Right hindlimb (tissue), 1 donor: ENCODE measurements at regions not wholly inside any gene's neighbourhood (a gene's known extent, or its start where the extent isn't known, plus 50 kb on each side); places are given as distances from the start of the nearest gene placed in this dataset.
"Not testable (repeated sequence)": the region's sequence is repeated elsewhere in the genome, so short reads cannot be mapped to it uniquely, and the experiment has no call there.

Experiments
- DNase-seq: peaks from one replicate; pipeline ENCODE4 v3.0.0-alpha.2; 2018

GRCh38 chr10:53647221-53647620 lies 874.6 kb upstream of the MBL2 start:
- DNase-seq: not testable (repeated sequence)

- no peak for DNase-seq
These were observed 873.9 kb upstream of the MBL2 start for GRCh38 chr10:53646525-53646924.

- no peak for DNase-seq
These were observed 873.4 kb upstream of the MBL2 start for GRCh38 chr10:53645951-53646350.

GRCh38 chr10:53638006-53638405 lies 865.4 kb upstream of the MBL2 start:
- DNase-seq: no peak

DNA sequence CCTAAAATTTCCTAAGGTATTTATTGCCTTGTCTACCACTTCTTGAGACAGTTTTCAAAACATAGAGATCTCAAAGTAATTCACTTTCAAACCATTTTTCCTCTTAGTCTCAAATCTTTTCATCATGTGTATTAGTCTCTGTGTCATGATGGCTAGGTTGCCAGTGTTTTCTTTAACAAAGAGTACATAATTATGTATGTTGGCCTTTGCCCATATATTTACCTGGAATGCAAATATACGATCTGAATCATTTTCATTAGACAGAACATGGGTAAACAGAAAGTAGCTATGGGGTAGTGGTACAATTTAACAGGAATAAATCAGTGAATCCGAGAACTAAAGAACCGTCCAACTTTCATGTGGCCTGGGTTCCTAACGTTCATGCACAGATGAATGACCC lies 852.1 kb upstream of the MBL2 start:
- no peak for DNase-seq

DNA sequence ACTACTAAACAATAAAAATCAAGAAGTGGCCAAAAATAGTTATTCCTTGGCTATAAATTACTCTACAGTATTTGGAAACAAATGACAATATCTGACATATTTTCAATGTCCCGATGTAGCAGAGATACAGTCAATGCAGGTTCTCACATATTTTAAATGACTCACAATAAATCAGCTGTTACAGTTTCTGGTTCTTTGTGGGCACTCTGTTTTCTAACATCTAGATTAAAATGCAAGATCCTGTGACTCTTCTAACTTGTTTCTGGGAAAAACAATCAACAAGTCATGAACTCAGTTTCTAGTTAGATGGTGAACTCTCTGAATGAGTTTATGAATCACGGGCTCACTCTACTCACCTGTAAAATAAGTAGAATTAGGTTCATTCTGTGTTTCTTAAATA lies 849.6 kb upstream of the MBL2 start:
- no peak for DNase-seq

DNA sequence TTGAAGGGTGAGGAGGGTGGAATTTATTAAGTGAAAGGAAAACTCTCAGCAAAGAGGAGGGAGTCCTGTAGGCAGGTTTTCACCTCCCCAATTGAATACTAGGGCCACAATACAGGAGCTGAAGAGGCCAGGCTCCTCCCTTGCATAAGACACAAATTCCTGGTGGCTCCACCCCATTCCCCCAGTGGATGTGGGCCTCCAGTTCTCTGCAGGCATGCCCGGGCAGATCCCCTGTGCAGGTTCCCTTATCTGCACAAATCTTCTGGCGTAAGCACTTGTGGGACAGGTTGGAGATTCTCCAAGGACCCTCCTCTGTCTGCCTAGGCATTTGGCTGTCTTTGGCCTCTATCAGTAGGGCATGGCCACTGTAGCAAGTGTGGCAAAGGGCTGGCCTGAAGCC lies 847.1 kb upstream of the MBL2 start:
- no peak for DNase-seq

- DNase-seq: no peak
These were observed 835.1 kb upstream of the MBL2 start for GRCh38 chr10:53607691-53608090.

DNA sequence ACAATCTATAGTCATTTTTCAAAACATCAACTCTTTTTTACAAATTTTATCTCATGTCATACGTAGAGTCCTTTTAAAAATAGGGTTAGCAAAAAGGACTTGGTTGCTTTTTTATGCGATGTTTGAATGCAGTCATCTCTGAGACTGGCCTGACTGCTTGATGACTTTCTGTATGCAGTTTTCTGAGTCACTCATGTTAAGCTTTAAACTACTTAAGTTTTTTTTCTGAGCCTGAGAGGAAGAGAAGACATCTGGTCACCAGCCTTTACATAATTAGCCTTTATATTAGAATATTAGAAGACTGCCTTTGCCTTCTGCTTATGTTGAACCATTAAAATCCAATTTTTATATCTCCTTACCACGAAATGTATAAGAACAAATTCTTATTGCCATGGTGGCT lies 834.4 kb upstream of the MBL2 start:
- DNase-seq: no peak

DNA sequence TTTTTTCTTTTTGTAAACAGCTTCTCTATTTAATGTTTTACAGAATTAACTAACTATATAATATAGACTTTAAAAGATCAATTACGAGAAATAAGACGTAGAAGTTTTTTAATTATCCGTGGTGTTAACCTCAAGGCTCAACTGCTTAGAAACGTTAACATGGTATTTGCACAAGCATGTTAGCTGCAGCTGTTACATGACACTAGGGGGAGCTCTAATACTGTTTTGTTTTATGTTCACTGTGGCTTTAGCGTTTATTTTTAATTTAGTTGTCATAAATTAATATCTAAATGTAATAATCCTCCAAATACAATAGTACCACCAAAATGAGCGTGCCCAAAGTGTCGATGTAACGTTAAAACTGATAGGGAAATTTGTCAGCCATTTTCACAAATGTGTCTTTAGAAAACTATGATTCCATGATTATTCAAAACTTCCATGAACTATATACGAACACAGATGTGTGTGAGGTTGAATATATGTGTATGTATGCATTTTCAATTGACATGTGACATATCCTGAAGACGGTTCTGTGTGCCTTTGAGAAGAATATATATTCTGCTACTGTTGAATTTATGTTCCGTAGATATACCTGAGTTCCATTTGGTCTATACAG lies 828.8 kb upstream of the MBL2 start:
- no peak for DNase-seq

- no peak for DNase-seq
These were observed 826.3 kb upstream of the MBL2 start for GRCh38 chr10:53598914-53599313.

- DNase-seq: no peak
These were observed 825.3 kb upstream of the MBL2 start for GRCh38 chr10:53597835-53598251.

- no peak for DNase-seq
These were observed 807.9 kb upstream of the MBL2 start for GRCh38 chr10:53580465-53580864.

DNA sequence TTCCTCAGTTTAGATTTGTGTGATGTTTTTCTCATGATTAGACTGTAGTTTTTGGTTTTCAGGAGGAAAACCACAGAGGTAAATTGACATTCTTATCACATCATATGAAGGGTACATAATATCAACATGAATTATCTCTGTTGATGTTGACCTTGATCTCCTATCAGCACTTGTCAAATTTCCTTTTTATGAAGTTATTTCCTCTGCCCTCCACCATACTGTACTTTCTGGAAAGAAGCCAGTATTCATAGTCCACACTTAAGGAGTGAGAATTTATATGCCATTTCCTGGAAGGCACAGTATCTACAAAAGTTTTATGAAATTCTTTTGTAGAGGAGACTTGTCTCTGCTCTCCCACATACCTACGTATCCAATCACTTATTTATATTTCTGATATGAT lies 807.2 kb upstream of the MBL2 start:
- no peak for DNase-seq

DNA sequence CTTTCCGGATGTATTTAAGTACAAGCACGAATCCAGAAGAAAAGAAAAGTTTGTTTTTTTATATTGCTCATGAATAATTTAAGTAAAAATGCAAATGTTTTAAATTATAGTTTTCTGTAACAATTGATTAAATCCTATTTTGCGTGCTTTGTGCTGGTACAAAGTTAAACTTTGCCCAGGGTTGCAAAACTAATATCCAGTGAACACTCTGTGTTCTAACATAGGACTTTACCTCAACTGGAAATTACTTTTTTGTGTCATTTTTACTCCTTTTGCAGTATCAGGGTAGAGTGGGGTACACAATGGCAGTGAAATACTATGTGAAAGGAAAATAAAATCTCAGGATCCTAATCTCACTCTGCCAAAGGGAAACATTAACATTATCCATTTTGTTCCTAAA lies 801.4 kb upstream of the MBL2 start:
- DNase-seq: no peak

DNA sequence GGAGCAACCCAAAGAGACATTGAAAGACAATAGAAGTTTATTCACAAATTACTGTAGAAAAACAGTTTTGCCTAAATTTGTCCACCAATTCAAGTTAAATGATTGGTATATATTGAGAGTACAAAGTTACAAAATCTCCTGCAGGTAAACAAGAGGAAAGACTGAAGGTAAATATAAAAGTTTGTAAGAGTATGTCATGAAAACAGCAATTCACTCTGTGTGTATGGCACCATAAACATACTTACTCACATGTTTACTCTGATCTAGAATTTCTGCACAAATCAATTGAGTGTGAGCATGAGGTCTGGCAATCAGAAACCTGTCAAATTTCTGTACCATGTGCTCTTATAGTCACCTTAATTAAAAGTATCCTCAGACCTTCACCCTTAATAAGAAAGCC lies 800.9 kb upstream of the MBL2 start:
- DNase-seq: no peak

- DNase-seq: no peak
These were observed 800.2 kb upstream of the MBL2 start for GRCh38 chr10:53572799-53573198.

GRCh38 chr10:53570221-53570620 lies 797.6 kb upstream of the MBL2 start:
- no peak for DNase-seq

GRCh38 chr10:53569455-53569854 lies 796.9 kb upstream of the MBL2 start:
- no peak for DNase-seq

DNA sequence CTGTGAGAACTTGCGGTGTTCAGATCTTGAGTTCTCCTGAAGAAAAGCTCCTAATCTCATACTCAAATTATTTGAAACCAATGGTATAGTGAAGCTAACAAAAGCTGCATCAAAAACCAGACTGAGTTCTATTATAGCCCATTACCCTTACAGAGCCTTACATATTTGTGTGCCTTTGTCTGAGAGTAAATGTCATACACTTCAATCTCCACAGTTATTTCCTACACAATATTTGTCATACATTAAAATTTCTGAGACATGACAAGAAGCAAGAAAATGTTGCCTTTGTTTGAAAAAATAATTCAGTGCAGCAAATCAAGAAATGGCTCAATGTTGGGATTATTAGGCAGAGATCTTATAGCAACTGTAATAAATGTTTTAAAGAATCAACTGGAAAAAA lies 776.1 kb upstream of the MBL2 start:
- no peak for DNase-seq

GRCh38 chr10:53547364-53547763 lies 774.8 kb upstream of the MBL2 start:
- DNase-seq: no peak

GRCh38 chr10:53543410-53543809 lies 770.8 kb upstream of the MBL2 start:
- no peak for DNase-seq

GRCh38 chr10:53537508-53537907 lies 764.9 kb upstream of the MBL2 start:
- no peak for DNase-seq

DNA sequence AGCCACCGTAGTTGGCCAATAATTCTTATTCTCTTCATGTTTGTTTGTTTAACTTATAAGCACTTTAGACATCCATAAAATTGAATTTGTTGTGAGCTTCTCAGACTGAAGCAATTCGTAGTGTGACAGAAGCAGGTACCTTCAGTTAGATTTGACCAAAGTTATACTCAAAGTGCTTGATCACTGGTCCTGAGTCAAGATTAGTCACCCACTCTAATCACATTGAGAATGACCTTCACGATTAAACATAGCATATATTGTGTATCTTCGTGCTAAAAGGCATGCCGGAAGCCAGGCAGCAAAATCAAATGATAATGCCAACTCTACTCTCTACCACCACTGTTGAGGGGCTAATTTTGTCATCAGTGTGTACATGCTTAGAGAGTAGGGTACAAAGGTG lies 763.7 kb upstream of the MBL2 start:
- DNase-seq: no peak

DNA sequence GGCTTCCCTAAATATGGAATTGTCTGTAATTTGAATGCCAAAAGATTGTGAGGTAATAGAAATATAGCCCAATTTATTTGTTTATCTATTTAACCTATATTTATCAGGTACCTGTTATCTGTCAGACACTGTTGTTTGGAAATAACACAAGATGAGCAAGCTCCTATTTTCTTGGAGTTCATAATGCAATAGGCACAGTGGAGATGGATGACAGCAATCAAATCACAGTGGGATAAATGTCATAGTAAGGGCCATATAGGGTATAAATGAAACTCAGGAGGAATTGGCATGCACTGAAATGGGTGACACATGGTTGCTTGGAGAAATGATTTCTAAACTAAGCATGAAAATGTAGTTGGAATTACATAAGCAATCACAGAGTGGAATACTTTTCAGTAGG lies 761.8 kb upstream of the MBL2 start:
- DNase-seq: no peak

DNA sequence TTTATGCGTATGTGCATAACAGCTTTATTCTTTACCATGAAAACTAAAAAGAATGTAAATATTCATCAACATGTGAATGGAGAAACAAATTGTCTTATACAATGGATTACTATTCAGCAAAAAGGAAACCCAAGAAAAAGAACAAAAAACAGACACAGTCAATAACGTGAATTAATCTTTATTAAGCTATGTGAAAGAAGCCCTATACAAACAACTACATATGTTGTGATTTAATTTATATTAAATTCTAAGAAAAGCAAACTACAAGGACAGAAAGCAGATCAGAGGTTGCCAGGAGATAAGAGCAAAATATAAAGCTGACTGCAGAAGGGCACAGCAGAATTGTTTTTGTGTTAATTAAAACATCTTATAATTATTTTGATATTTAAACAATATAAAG lies 756.4 kb upstream of the MBL2 start:
- no peak for DNase-seq
